H9 (cell line): ENCODE measurements at regions not wholly inside any gene's neighbourhood (a gene's known extent, or its start where the extent isn't known, plus 50 kb on each side); places are given as distances from the start of the nearest gene placed in this dataset.

Source experiments
- DNase-seq: peaks from one replicate; pipeline ENCODE4 v3.0.0-alpha.2; 2017
- H2AFZ ChIP-seq: one replicate; pipeline ENCODE4 v1.6.1; 2013; ENCODE audit warnings: mild to moderate bottlenecking, low read length, control low read depth, moderate library complexity
- H2AK5ac ChIP-seq: 2 replicates; pipeline ENCODE4 v1.6.1; 2013; ENCODE audit warnings: low read length, control low read depth, mixed read lengths; ENCODE audit not compliant: insufficient read length
- H2BK120ac ChIP-seq: one replicate; pipeline ENCODE4 v1.6.1; 2013; ENCODE audit warnings: low read depth, mild to moderate bottlenecking, low read length, control low read depth, inconsistent platforms; ENCODE audit not compliant: poor library complexity, severe bottlenecking
- H2BK12ac ChIP-seq: 2 replicates; pipeline ENCODE4 v1.6.1; 2013; ENCODE audit warnings: low read length, control low read depth, mixed read lengths, low read depth; ENCODE audit not compliant: insufficient read length
- H2BK15ac ChIP-seq: 2 replicates; pipeline ENCODE4 v1.6.1; 2013; ENCODE audit warnings: low read depth, low read length, control low read depth
- H2BK20ac ChIP-seq: one replicate; pipeline ENCODE4 v1.6.1; 2013; ENCODE audit warnings: low read depth, mild to moderate bottlenecking, low read length, control low read depth, inconsistent platforms; ENCODE audit not compliant: poor library complexity, severe bottlenecking
- H2BK5ac ChIP-seq: 2 replicates; pipeline ENCODE4 v1.6.1; 2013; ENCODE audit warnings: low read length, control low read depth, mixed read lengths; ENCODE audit not compliant: insufficient read length
- H3K14ac ChIP-seq: 2 replicates; pipeline ENCODE4 v1.6.1; 2013; ENCODE audit warnings: low read length, control low read depth; ENCODE audit not compliant: insufficient read depth
- H3K18ac ChIP-seq: 2 replicates; pipeline ENCODE4 v1.6.1; 2013; ENCODE audit warnings: low read depth, mild to moderate bottlenecking, mixed read lengths, low read length, control low read depth; ENCODE audit not compliant: insufficient read length
- H3K23ac ChIP-seq: 2 replicates; pipeline ENCODE4 v1.6.1; 2013; ENCODE audit warnings: low read length, control low read depth, mixed read lengths, low read depth; ENCODE audit not compliant: insufficient read length
- H3K23me2 ChIP-seq: 2 replicates; pipeline ENCODE4 v1.6.1; 2013; ENCODE audit warnings: low read depth, mild to moderate bottlenecking, mixed read lengths, low read length, control low read depth; ENCODE audit not compliant: insufficient read length, poor library complexity, severe bottlenecking
- H3K27ac ChIP-seq: 2 replicates; pipeline ENCODE4 v1.5.1; 2013; ENCODE audit warnings: low read length, control low read depth, mixed read lengths, low read depth; ENCODE audit not compliant: insufficient read length
- H3K27me3 ChIP-seq: 2 replicates; pipeline ENCODE4 v1.6.1; 2013; ENCODE audit warnings: low read length, control low read depth, inconsistent platforms; ENCODE audit not compliant: insufficient read depth
- H3K4ac ChIP-seq: 2 replicates; pipeline ENCODE4 v1.6.1; 2013; ENCODE audit warnings: low read depth, mild to moderate bottlenecking, control low read depth, inconsistent platforms, low read length, moderate library complexity
- H3K4me1 ChIP-seq: 2 replicates; pipeline ENCODE4 v1.6.1; 2013; ENCODE audit warnings: low read length, control low read depth, inconsistent platforms; ENCODE audit not compliant: insufficient read depth
- H3K4me2 ChIP-seq: 2 replicates; pipeline ENCODE4 v1.6.1; 2013; ENCODE audit warnings: low read length, control low read depth, mixed read lengths; ENCODE audit not compliant: insufficient read length, insufficient read depth
- H3K56ac ChIP-seq: 2 replicates; pipeline ENCODE4 v1.6.1; 2013; ENCODE audit warnings: low read depth, mild to moderate bottlenecking, mixed read lengths, low read length, control low read depth; ENCODE audit not compliant: insufficient read length
- H3K79me1 ChIP-seq: 2 replicates; pipeline ENCODE4 v1.6.1; 2013; ENCODE audit warnings: low read depth, mild to moderate bottlenecking, moderate library complexity, low read length, control low read depth, inconsistent platforms; ENCODE audit not compliant: insufficient read depth, poor library complexity, severe bottlenecking
- H3K79me2 ChIP-seq: 2 replicates; pipeline ENCODE4 v1.6.1; 2013; ENCODE audit warnings: low read length, control low read depth, inconsistent platforms; ENCODE audit not compliant: insufficient read depth
- H3K9ac ChIP-seq: 2 replicates; pipeline ENCODE4 v1.6.1; 2013; ENCODE audit warnings: low read length, control low read depth, mixed read lengths; ENCODE audit not compliant: insufficient read length; ENCODE audit errors: extremely low read depth
- H3K9me3 ChIP-seq: one replicate; pipeline ENCODE4 v1.6.1; 2013; ENCODE audit warnings: low read depth, low read length, inconsistent platforms; ENCODE audit not compliant: control insufficient read depth
- H3T11ph ChIP-seq: one replicate; pipeline ENCODE4 v1.6.1; 2013; ENCODE audit warnings: mild to moderate bottlenecking, low read length, control low read depth, inconsistent platforms
- H4K20me1 ChIP-seq: one replicate; pipeline ENCODE4 v1.6.1; 2013; ENCODE audit not compliant: control insufficient read depth, insufficient read length, insufficient read depth
- H4K5ac ChIP-seq: 2 replicates; pipeline ENCODE4 v1.6.1; 2013; ENCODE audit warnings: low read depth, mild to moderate bottlenecking, mixed read lengths, low read length, control low read depth; ENCODE audit not compliant: insufficient read length
- H4K8ac ChIP-seq: replicated peaks from 2 replicates; pipeline ENCODE4 v1.6.1; 2013; ENCODE audit warnings: low read length, control low read depth, mixed read lengths, low read depth; ENCODE audit not compliant: insufficient read length
- H4K91ac ChIP-seq: 2 replicates; pipeline ENCODE4 v1.6.1; 2013; ENCODE audit warnings: low read depth, mild to moderate bottlenecking, moderate library complexity, mixed read lengths, low read length, control low read depth; ENCODE audit not compliant: insufficient read length
- H3K27ac Mint-ChIP-seq, 3 experiments: 2 replicates in 2 of 3; 3 replicates in 1 of 3; pipeline ENCODE4 v1.8.0; 2020 to 2021; ENCODE audit warnings: mixed read lengths in 3 of 3, mild to moderate bottlenecking in 1 of 3, moderate library complexity in 1 of 3
- H3K27me3 Mint-ChIP-seq: 2 replicates; pipeline ENCODE4 v1.8.0; 2021; ENCODE audit warnings: low read depth, mild to moderate bottlenecking, moderate library complexity, mixed read lengths
- H3K36me3 Mint-ChIP-seq, 3 experiments: 2 replicates in 2 of 3; 3 replicates in 1 of 3; pipeline ENCODE4 v1.8.0; 2020 to 2021; ENCODE audit warnings: low read depth in 3 of 3, mixed read lengths in 3 of 3; ENCODE audit not compliant: insufficient read depth in 1 of 3
- H3K4me1 Mint-ChIP-seq, 2 experiments: 2 replicates each; pipeline ENCODE4 v1.8.0; 2020; ENCODE audit warnings: mixed read lengths in 2 of 2
- H3K4me3 Mint-ChIP-seq, 2 experiments: 2 replicates in 1 of 2; 3 replicates in 1 of 2; pipeline ENCODE4 v1.8.0; 2020 to 2021; ENCODE audit warnings: mild to moderate bottlenecking in 2 of 2, mixed read lengths in 2 of 2, moderate library complexity in 1 of 2
- H3K9me3 Mint-ChIP-seq, 2 experiments: 2 replicates in 1 of 2; 3 replicates in 1 of 2; pipeline ENCODE4 v1.8.0; 2020; ENCODE audit warnings: mild to moderate bottlenecking in 2 of 2, mixed read lengths in 2 of 2, moderate library complexity in 1 of 2
- WGBS: extraction: QIAGEN DNeasy Blood & Tissue Kit; methylation state at CpG from one replicate; pipeline ENCODE4 v1.1.7; 2013; ENCODE audit warnings: missing lambda C conversion rate, low lambda C conversion rate, mixed read lengths; ENCODE audit not compliant: insufficient read length; ENCODE audit errors: extremely low coverage; 5-methylcytosine and 5-hydroxymethylcytosine counted together
- TF ChIP-seq, protein P1 (sequence below): fragments of 200-600 bp; sonication (generic); conservative IDR thresholded peaks from 3 replicates; pipeline ENCODE4 v1.8.0; 2021; ENCODE audit warnings: antibody characterized with exemption, mild to moderate bottlenecking

DNA sequence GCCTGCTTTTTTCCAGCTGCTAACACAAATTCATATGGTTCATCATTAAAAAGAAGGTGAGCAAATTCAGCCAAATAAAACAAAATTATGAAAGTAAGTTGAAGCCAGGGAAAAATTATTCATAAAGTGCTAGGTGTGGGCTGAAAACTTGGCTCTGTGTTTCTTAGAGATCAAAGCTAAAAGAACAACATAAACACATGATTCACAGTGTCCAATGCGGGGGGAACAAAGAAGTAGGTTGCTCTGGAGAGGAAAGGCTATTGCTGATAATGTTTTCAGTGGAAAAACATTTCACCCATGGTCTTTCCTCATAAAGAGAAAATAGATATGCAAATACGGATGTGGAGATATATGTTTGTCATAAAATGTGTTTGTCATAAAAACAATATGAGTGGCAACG, 1691.5 kb upstream of the SLC10A2 start:
- no peak overlapping the region for H3K56ac ChIP-seq
- Mint-ChIP-seq H3K36me3 (no peaks in the 10 kb centered on the region), H3K4me3 (no peak overlapping the region), H3K9me3 (no peaks in the 10 kb centered on the region), H3K4me1 (no peaks in the 10 kb centered on the region), H3K27me3 (no peaks in the 10 kb centered on the region), H3K27ac (no peak overlapping the region)
- H2AFZ ChIP-seq: no peak overlapping the region
- no peak overlapping the region for H3T11ph ChIP-seq
- no peaks in the 10 kb centered on the region for H3K27me3 ChIP-seq
- H4K5ac ChIP-seq: no peak overlapping the region
- H2AK5ac ChIP-seq: no peak overlapping the region
- H3K14ac ChIP-seq: no peak overlapping the region
- H4K20me1 ChIP-seq: no peaks in the 10 kb centered on the region
- H4K8ac ChIP-seq: no peak overlapping the region
- H3K79me1 ChIP-seq: no peaks in the 10 kb centered on the region
- H2BK12ac ChIP-seq: no peak overlapping the region
- TF ChIP-seq, protein P1, sequence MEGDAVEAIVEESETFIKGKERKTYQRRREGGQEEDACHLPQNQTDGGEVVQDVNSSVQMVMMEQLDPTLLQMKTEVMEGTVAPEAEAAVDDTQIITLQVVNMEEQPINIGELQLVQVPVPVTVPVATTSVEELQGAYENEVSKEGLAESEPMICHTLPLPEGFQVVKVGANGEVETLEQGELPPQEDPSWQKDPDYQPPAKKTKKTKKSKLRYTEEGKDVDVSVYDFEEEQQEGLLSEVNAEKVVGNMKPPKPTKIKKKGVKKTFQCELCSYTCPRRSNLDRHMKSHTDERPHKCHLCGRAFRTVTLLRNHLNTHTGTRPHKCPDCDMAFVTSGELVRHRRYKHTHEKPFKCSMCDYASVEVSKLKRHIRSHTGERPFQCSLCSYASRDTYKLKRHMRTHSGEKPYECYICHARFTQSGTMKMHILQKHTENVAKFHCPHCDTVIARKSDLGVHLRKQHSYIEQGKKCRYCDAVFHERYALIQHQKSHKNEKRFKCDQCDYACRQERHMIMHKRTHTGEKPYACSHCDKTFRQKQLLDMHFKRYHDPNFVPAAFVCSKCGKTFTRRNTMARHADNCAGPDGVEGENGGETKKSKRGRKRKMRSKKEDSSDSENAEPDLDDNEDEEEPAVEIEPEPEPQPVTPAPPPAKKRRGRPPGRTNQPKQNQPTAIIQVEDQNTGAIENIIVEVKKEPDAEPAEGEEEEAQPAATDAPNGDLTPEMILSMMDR: no peak
- no peak overlapping the region for H2BK15ac ChIP-seq
- H3K18ac ChIP-seq: no peak overlapping the region
- no peak overlapping the region for H4K91ac ChIP-seq
- no peak overlapping the region for H3K4ac ChIP-seq
- H3K23me2 ChIP-seq: no peaks in the 10 kb centered on the region
- no peak overlapping the region for H3K27ac ChIP-seq
- no peak overlapping the region for H2BK20ac ChIP-seq
- DNase-seq: no peak
- no peaks in the 10 kb centered on the region for H3K9me3 ChIP-seq
- H3K9ac ChIP-seq: no peak overlapping the region
- H3K4me2 ChIP-seq: no peak overlapping the region
- no peaks in the 10 kb centered on the region for H3K4me1 ChIP-seq
- no peak overlapping the region for H2BK120ac ChIP-seq
- no peak overlapping the region for H2BK5ac ChIP-seq
- H3K23ac ChIP-seq: no peak overlapping the region
- H3K79me2 ChIP-seq: no peaks in the 10 kb centered on the region
- WGBS: no CpG with 5 or more reads among the region's 3 CpGs
